Mucosa of rectum (tissue), 2 donors: ENCODE measurements at regions not wholly inside any gene's neighbourhood (a gene's known extent, or its start where the extent isn't known, plus 50 kb on each side); places are given as distances from the start of the nearest gene placed in this dataset.

Source experiments
- H3K27ac ChIP-seq, 2 donors: one replicate each; pipeline ENCODE4 v1.7.0; 2013; ENCODE audit warnings: inconsistent platforms in 2 of 2, low read depth in 2 of 2, low read length in 2 of 2
- H3K27me3 ChIP-seq, 2 donors: one replicate each; pipeline ENCODE4 v1.7.0; 2013; ENCODE audit warnings: low read length in 2 of 2; ENCODE audit not compliant: control insufficient read depth in 2 of 2, insufficient read depth in 2 of 2
- H3K36me3 ChIP-seq, 2 donors: one replicate each; pipeline ENCODE4 v1.7.0; 2013; ENCODE audit warnings: low read length in 2 of 2; ENCODE audit not compliant: control insufficient read depth in 2 of 2, insufficient read depth in 2 of 2
- H3K4me1 ChIP-seq, 2 donors: one replicate each; pipeline ENCODE4 v1.7.0; 2013; ENCODE audit warnings: low read length in 2 of 2, mild to moderate bottlenecking in 1 of 2; ENCODE audit not compliant: control insufficient read depth in 2 of 2, insufficient read depth in 2 of 2
- H3K4me3 ChIP-seq, 2 donors: one replicate each; pipeline ENCODE4 v1.7.0; 2013; ENCODE audit warnings: low read length in 2 of 2
- H3K9ac ChIP-seq, 2 donors: one replicate each; pipeline ENCODE4 v1.7.0; 2013; ENCODE audit warnings: low read length in 2 of 2, low read depth in 1 of 2, mild to moderate bottlenecking in 1 of 2
- H3K9me3 ChIP-seq, 2 donors: one replicate each; pipeline ENCODE4 v1.7.0; 2013; ENCODE audit warnings: low read length in 2 of 2; ENCODE audit not compliant: control insufficient read depth in 2 of 2
- donor health status: healthy.
- donor health status: Normal muscosa, but diverticular disease.

DNA sequence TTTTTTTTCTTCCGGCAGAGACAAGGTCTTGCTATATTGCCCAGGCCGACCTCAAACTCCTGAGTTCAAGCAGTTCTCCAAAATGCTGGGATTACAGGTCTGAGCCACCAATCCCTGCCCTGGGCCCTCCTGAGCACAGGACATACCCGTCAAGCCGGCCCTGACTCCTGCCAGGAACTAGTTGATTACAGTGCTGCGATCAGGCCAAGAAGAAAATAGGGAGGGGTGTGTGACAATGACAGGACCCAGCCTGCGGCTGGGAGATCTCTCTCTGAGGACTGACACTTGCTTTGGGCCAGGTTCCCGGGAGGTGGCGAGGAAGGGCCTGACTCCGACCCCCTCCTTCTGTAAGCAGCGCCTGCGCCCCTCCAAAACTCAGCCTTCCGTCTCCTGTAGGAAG is 276.6 kb downstream of the MRTFB start:
- Histone ChIP-seq H3K4me1 (no peaks in the 10 kb centered on the region), H3K9me3 (no peaks in the 10 kb centered on the region), H3K36me3 (no peaks in the 10 kb centered on the region), H3K9ac (no peak overlapping the region), H3K27me3 (no peaks in the 10 kb centered on the region), H3K27ac (no peak overlapping the region), H3K4me3 (no peak overlapping the region)

GRCh38 chr16:14346278-14347142 is 275.4 kb downstream of the MRTFB start:
- Histone ChIP-seq H3K27ac (no peak overlapping the region), H3K4me1 (no peaks in the 10 kb centered on the region), H3K4me3 (no peak overlapping the region)

GRCh38 chr16:14345512-14346115 is 274.5 kb downstream of the MRTFB start:
- H3K27ac ChIP-seq, result no peak overlapping the region
- no peak overlapping the region for H3K9ac ChIP-seq
- H3K4me3 ChIP-seq, result no peak overlapping the region
- H3K4me1 ChIP-seq, result no peaks in the 10 kb centered on the region
- H3K9me3 ChIP-seq, result no peaks in the 10 kb centered on the region
- H3K27me3 ChIP-seq, result no peaks in the 10 kb centered on the region
- H3K36me3 ChIP-seq, result no peaks in the 10 kb centered on the region

More at GRCh38 chr16:14346278-14347142, 275.4 kb downstream of the MRTFB start:
- Histone ChIP-seq H3K9ac (no peak overlapping the region), H3K9me3 (no peaks in the 10 kb centered on the region), H3K36me3 (no peaks in the 10 kb centered on the region), H3K27me3 (no peaks in the 10 kb centered on the region)

DNA sequence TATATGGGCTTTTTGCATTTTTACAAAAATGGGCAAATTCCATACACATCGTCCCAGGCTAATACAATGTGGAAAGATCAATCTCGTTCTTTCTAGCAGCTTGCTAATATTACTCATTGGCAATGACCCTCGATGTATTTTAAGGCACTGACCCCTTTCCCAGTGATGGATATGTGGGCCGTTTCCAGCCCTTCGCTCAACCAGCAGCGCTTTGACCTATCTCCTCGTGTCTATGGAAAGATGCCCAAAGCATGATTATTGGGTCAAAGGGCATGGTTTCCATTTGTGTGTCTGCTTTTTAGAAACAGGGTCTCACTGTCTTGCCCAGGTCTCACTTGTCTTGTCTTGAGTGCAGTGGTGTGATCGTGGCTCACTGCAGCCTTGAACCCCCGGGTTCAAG is 273.8 kb downstream of the MRTFB start:
- no peaks in the 10 kb centered on the region for H3K9me3 ChIP-seq
- no peaks in the 10 kb centered on the region for H3K27me3 ChIP-seq
- no peak overlapping the region for H3K27ac ChIP-seq
- no peak overlapping the region for H3K9ac ChIP-seq
- H3K36me3 ChIP-seq, result no peaks in the 10 kb centered on the region
- H3K4me1 ChIP-seq, result no peaks in the 10 kb centered on the region
- no peak overlapping the region for H3K4me3 ChIP-seq

DNA sequence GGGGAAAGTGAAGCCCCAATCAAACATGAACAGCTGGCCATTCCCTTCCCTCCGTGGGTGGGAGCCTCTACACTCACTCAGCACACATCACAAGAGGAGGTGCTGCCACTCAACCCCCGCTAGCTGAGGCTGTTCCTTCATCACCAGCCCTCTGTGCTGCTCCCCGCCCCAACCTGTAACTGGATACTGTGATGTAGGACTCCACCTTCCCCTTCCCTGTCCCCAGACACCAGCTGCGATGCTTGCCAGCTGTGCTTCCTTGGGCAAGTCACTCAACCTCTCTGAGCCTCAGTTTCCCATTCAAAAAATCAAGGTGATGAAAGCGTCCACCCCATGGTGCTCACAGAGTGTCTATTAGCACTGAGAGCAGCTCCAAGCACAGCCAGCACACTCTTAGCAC is 273.2 kb downstream of the MRTFB start:
- H3K4me3 ChIP-seq, result no peak overlapping the region
- H3K9ac ChIP-seq, result no peak overlapping the region
- no peaks in the 10 kb centered on the region for H3K4me1 ChIP-seq
- no peaks in the 10 kb centered on the region for H3K36me3 ChIP-seq
- H3K9me3 ChIP-seq, result no peaks in the 10 kb centered on the region
- no peak overlapping the region for H3K27ac ChIP-seq
- no peaks in the 10 kb centered on the region for H3K27me3 ChIP-seq

DNA sequence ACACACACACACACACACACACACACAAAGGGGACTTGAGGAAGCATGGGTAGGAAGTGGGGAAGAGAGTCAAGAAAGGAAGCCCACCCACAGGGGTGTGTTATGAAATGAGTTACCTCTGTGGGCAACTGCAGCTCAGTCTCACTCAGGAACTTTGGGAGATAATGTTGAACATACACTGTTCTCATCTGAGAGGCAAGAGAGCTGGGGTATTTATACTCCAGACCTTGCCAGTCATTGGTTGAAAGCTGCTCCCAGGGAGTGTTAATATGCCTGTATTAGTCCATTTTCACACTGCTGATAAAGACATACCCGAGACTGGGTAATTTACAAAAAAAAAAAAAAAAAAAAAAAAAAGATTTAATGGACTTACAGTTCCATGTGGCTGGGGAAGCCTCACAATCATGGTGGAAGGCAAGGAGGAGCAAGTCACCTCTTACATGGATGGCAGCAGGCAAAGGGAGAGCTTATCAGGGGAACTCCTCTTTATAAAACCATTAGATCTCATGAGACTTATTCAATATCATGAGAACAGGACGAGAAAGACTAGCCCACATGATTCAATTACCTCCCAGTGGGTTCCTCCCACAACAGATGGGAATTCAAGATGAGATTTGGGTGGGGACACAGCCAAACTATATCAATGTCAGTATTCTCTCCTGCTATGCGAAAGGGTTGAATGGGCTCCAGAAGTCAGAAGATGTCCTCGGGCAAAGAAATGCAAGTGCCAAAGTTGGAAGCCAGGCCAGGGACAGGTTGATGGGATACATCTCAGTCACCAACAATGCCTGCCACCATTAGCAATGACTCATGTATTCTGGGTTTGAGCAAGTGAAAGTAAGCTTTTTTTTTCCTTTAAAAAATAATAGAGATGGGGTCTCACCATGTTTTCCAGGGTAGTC is 270.5 kb downstream of the MRTFB start:
- no peaks in the 10 kb centered on the region for H3K27me3 ChIP-seq
- no peak overlapping the region for H3K9ac ChIP-seq
- H3K4me3 ChIP-seq, result no peak overlapping the region
- H3K4me1 ChIP-seq, result no peaks in the 10 kb centered on the region
- H3K27ac ChIP-seq, result no peak overlapping the region
- no peaks in the 10 kb centered on the region for H3K36me3 ChIP-seq
- H3K9me3 ChIP-seq, result no peaks in the 10 kb centered on the region

DNA sequence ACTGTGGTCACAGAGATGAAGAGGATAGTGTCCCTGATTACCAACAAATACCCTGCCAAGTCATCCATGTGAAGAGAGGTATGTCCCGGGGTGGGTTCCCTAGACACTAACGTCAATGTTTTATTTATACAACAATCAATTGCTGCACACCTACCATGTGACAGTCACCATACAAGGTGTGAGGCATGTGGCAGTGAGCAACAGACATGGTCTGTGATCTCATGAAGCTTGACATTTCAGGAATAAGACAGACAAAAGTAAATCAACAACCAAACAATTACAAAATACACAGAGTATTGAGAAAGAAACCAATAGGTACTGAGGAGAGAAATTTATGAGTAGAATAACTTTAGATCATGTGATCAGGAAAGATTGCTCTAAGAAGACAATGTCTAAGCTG is 268.6 kb downstream of the MRTFB start:
- Histone ChIP-seq H3K9ac (no peak overlapping the region), H3K36me3 (no peaks in the 10 kb centered on the region), H3K9me3 (no peaks in the 10 kb centered on the region), H3K4me3 (no peak overlapping the region), H3K27me3 (no peaks in the 10 kb centered on the region), H3K27ac (no peak overlapping the region), H3K4me1 (no peaks in the 10 kb centered on the region)

GRCh38 chr16:14338969-14339368 is 267.9 kb downstream of the MRTFB start:
- H3K36me3 ChIP-seq, result no peaks in the 10 kb centered on the region
- H3K9ac ChIP-seq, result no peak overlapping the region
- no peaks in the 10 kb centered on the region for H3K9me3 ChIP-seq
- no peak overlapping the region for H3K4me3 ChIP-seq
- no peaks in the 10 kb centered on the region for H3K4me1 ChIP-seq
- H3K27me3 ChIP-seq, result no peaks in the 10 kb centered on the region
- no peak overlapping the region for H3K27ac ChIP-seq

GRCh38 chr16:14338236-14338635 is 267.1 kb downstream of the MRTFB start:
- no peak overlapping the region for H3K9ac ChIP-seq
- H3K9me3 ChIP-seq, result no peaks in the 10 kb centered on the region
- no peaks in the 10 kb centered on the region for H3K4me1 ChIP-seq
- no peak overlapping the region for H3K4me3 ChIP-seq
- no peak overlapping the region for H3K27ac ChIP-seq
- H3K36me3 ChIP-seq, result no peaks in the 10 kb centered on the region
- H3K27me3 ChIP-seq, result no peaks in the 10 kb centered on the region
